Kidney glomerular epithelial cell (primary cell): ENCODE measurements at regions not wholly inside any gene's neighbourhood (a gene's known extent, or its start where the extent isn't known, plus 50 kb on each side); places are given as distances from the start of the nearest gene placed in this dataset.

Experiments
- DNase-seq: peaks from one replicate; lab custom pipeline; 2025; lab: John Stamatoyannopoulos, UW

GRCh38 chr17:77458202-77459017 is 317.6 kb downstream of the SEC14L1 start:
- no peak for DNase-seq

- DNase-seq: no peak
Observed at GRCh38 chr17:77459018-77459755, 318.4 kb downstream of the SEC14L1 start.

- no peak for DNase-seq
Observed at GRCh38 chr17:77460514-77461046, 319.8 kb downstream of the SEC14L1 start.

GRCh38 chr17:77461277-77462057 is 320.7 kb downstream of the SEC14L1 start:
- DNase-seq: no peak

GRCh38 chr17:77462090-77462489 is 321.3 kb downstream of the SEC14L1 start:
- no peak for DNase-seq

- DNase-seq: no peak
Observed at GRCh38 chr17:77462553-77463497, 322.1 kb downstream of the SEC14L1 start.

- no peak for DNase-seq
Observed at GRCh38 chr17:77464988-77465357, 324.2 kb downstream of the SEC14L1 start.

GRCh38 chr17:77465358-77466041 is 324.7 kb downstream of the SEC14L1 start:
- DNase-seq: no peak

- no peak for DNase-seq
Observed at GRCh38 chr17:77466140-77466539, 325.4 kb downstream of the SEC14L1 start.

GRCh38 chr17:77466596-77467223 is 325.9 kb downstream of the SEC14L1 start:
- no peak for DNase-seq

- DNase-seq: no peak
Observed at GRCh38 chr17:77467521-77467920, 326.8 kb downstream of the SEC14L1 start.

GRCh38 chr17:77468897-77469296 is 328.1 kb downstream of the SEC14L1 start:
- DNase-seq: no peak

- DNase-seq: no peak
Observed at GRCh38 chr17:77470330-77470786, 329.6 kb downstream of the SEC14L1 start.

GRCh38 chr17:77470800-77471733 is 330.3 kb downstream of the SEC14L1 start:
- peak; percentile 4 for DNase-seq

- no peak for DNase-seq
Observed at GRCh38 chr17:77471984-77472461, 331.3 kb downstream of the SEC14L1 start.

GRCh38 chr17:77472468-77473310 is 331.9 kb downstream of the SEC14L1 start:
- no peak for DNase-seq

- peak; percentile 49 for DNase-seq
Observed at GRCh38 chr17:77473615-77474226, 333.0 kb downstream of the SEC14L1 start.
